ENCODE measurements at regions not wholly inside any gene's neighbourhood (a gene's known extent, or its start where the extent isn't known, plus 50 kb on each side); places are given as distances from the start of the nearest gene placed in this dataset.

- H3K36me3 ChIP-seq = no peaks in the 10 kb centered on the region
- TF ChIP-seq POLR2A (IDR thresholded peaks at IDR 0.05) (no peak), CTCF (IDR thresholded peaks at IDR 0.05) (no peak)
- DNase-seq = no peak
- WGBS (ENCODE audit: insufficient coverage, low coverage, low lambda C conversion rate, missing lambda C conversion rate) = 17% methylated on average over 1 of the region's 1 CpG
- H3K9me3 ChIP-seq = no peaks in the 10 kb centered on the region
- no peak for ATAC-seq
- H3K4me3 ChIP-seq = no peak overlapping the region
- H3K4me1 ChIP-seq = no peaks in the 10 kb centered on the region
- H3K27ac ChIP-seq = no peak overlapping the region
- intact Hi-C loops (cut with DNase I) = no loop called here
- H3K27me3 ChIP-seq = no peaks in the 10 kb centered on the region
These were observed 184.1 kb downstream of the ZIC4 start for GRCh38 chr3:147222291-147222690.

GRCh38 chr3:147218965-147219364 is 187.4 kb downstream of the ZIC4 start:
- no peak overlapping the region for H3K27ac ChIP-seq
- H3K4me1 ChIP-seq = no peaks in the 10 kb centered on the region
- intact Hi-C loops (cut with DNase I) = no loop called here
- H3K4me3 ChIP-seq = no peak overlapping the region
- TF ChIP-seq POLR2A (IDR thresholded peaks at IDR 0.05) (no peak), CTCF (IDR thresholded peaks at IDR 0.05) (no peak)
- ATAC-seq = no peak
- H3K9me3 ChIP-seq = no peaks in the 10 kb centered on the region
- H3K27me3 ChIP-seq = no peaks in the 10 kb centered on the region
- H3K36me3 ChIP-seq = no peaks in the 10 kb centered on the region
- 44% methylated on average over 2 of the region's 4 CpGs for WGBS (ENCODE audit: insufficient coverage, low coverage, low lambda C conversion rate, missing lambda C conversion rate)
- DNase-seq = no peak

- no peaks in the 10 kb centered on the region for H3K36me3 ChIP-seq
- intact Hi-C loops (cut with DNase I) = no loop called here
- ATAC-seq = no peak
These were observed 190.1 kb downstream of the ZIC4 start for GRCh38 chr3:147216143-147216673.

GRCh38 chr3:147215660-147216059 is 190.7 kb downstream of the ZIC4 start:
- intact Hi-C loops (cut with DNase I) = no loop called here
- TF ChIP-seq POLR2A (IDR thresholded peaks at IDR 0.05) (no peak), CTCF (IDR thresholded peaks at IDR 0.05) (no peak)
- DNase-seq = no peak

More at GRCh38 chr3:147216143-147216673, 190.1 kb downstream of the ZIC4 start:
- Histone ChIP-seq H3K9me3 (no peaks in the 10 kb centered on the region), H3K4me1 (no peaks in the 10 kb centered on the region), H3K4me3 (no peak overlapping the region), H3K27me3 (no peaks in the 10 kb centered on the region), H3K27ac (no peak overlapping the region)
- TF ChIP-seq CTCF (IDR thresholded peaks at IDR 0.05) = no peak
- no peak for TF ChIP-seq POLR2A (IDR thresholded peaks at IDR 0.05)
- no peak for DNase-seq
- WGBS (ENCODE audit: insufficient coverage, low coverage, low lambda C conversion rate, missing lambda C conversion rate) = 29% methylated on average over 1 of the region's 1 CpG

GRCh38 chr3:147213633-147214032 is 192.7 kb downstream of the ZIC4 start:
- intact Hi-C loops (cut with DNase I) = no loop called here
- Histone ChIP-seq H3K4me3 (no peak overlapping the region), H3K27me3 (no peaks in the 10 kb centered on the region), H3K9me3 (no peaks in the 10 kb centered on the region), H3K4me1 (no peaks in the 10 kb centered on the region), H3K36me3 (no peaks in the 10 kb centered on the region), H3K27ac (no peak overlapping the region)
- ATAC-seq (no peak), DNase-seq (no peak)
- no peak for TF ChIP-seq CTCF (IDR thresholded peaks at IDR 0.05)
- no peak for TF ChIP-seq POLR2A (IDR thresholded peaks at IDR 0.05)
- 61% methylated on average over 2 of the region's 2 CpGs for whole genome bisulfite sequencing (ENCODE audit: insufficient coverage, low coverage, low lambda C conversion rate, missing lambda C conversion rate)

More at GRCh38 chr3:147215660-147216059, 190.7 kb downstream of the ZIC4 start:
- ATAC-seq = no peak
- H3K27me3 ChIP-seq = no peaks in the 10 kb centered on the region
- H3K4me1 ChIP-seq = no peaks in the 10 kb centered on the region
- H3K9me3 ChIP-seq = no peaks in the 10 kb centered on the region
- H3K36me3 ChIP-seq = no peaks in the 10 kb centered on the region
- H3K4me3 ChIP-seq = no peak overlapping the region
- no peak overlapping the region for H3K27ac ChIP-seq

All from right lobe of liver (tissue), 6 donors.